Naive thymus-derived CD8-positive, alpha-beta T cell (primary cell): ENCODE measurements at regions not wholly inside any gene's neighbourhood (a gene's known extent, or its start where the extent isn't known, plus 50 kb on each side); places are given as distances from the start of the nearest gene placed in this dataset.
A peak's percentile ranks its signal among the peaks of the same experiment; 100 is the strongest.

Source experiments
- ATAC-seq, 2 donors: fragments of 150-1000 bp; cut with Tn5 transposase in 1 of 2; sonication (Bioruptor Pico), chemical (Tn5 transposase) in 1 of 2; 1 replicate in 1 of 2; 2 replicates in 1 of 2; pipeline ENCODE4 v1.10.0; 2021; ENCODE audit warnings: mild to moderate bottlenecking in 2 of 2, moderate library complexity in 2 of 2
- POLR2A ChIA-PET: fragments of 350-600 bp; sonication (Branson Sonifier 250); formaldehyde crosslinking; loops from one replicate; lab custom pipeline; 2021; ENCODE audit warnings: antibody characterized with exemption; lab: Charles Lee
- DNase-seq, 10 donors: peaks; one replicate each; pipeline versions ENCODE4 v3.0.0 to v3.0.0-alpha.2; 2020 to 2022
- H3K27ac Mint-ChIP-seq, 10 donors: one replicate each; pipeline ENCODE4 v1.8.0; 2020 to 2022; ENCODE audit warnings: mild to moderate bottlenecking in 10 of 10, mixed read lengths in 10 of 10, moderate library complexity in 4 of 10, inconsistent platforms in 1 of 10
- H3K27me3 Mint-ChIP-seq, 5 donors: one replicate each; pipeline ENCODE4 v1.8.0; 2021 to 2022; ENCODE audit warnings: mixed read lengths in 5 of 5
- H3K36me3 Mint-ChIP-seq, 3 donors: one replicate each; pipeline ENCODE4 v1.8.0; 2020 to 2022; ENCODE audit warnings: mixed read lengths in 3 of 3, mild to moderate bottlenecking in 2 of 3, inconsistent platforms in 1 of 3
- H3K4me1 Mint-ChIP-seq, 4 donors: one replicate each; pipeline ENCODE4 v1.8.0; 2021 to 2022; ENCODE audit warnings: mixed read lengths in 4 of 4
- H3K4me3 Mint-ChIP-seq, 10 donors: one replicate each; pipeline ENCODE4 v1.8.0; 2020 to 2022; ENCODE audit warnings: mild to moderate bottlenecking in 10 of 10, mixed read lengths in 10 of 10, moderate library complexity in 6 of 10, inconsistent platforms in 1 of 10
- H3K9me3 Mint-ChIP-seq, 9 donors: one replicate each; pipeline ENCODE4 v1.8.0; 2020 to 2022; ENCODE audit warnings: mixed read lengths in 9 of 9, mild to moderate bottlenecking in 3 of 9, inconsistent platforms in 1 of 9, moderate library complexity in 1 of 9

GRCh38 chr9:19967888-19968459 lies 179.1 kb upstream of the SLC24A2 start:
- Mint-ChIP-seq H3K27me3 (no peaks in the 10 kb centered on the region), H3K4me3 (no peak overlapping the region), H3K4me1 (peaks cover 0 to 10% (median 2%) of the 10 kb centered on the region in 4 donors), H3K36me3 (no peaks in the 10 kb centered on the region), H3K27ac (peak overlapping the region in 1 of 10 donors; percentile 65), H3K9me3 (no peaks in the 10 kb centered on the region)
- no peak for ATAC-seq
- POLR2A ChIA-PET = interaction anchor here (1.6 kb wide), 1 partner anchor 9 kb away, joined by 6 read pairs; no protein-coding TSS in a partner anchor
- DNase-seq = no peak

- Mint-ChIP-seq H3K27ac (no peak overlapping the region), H3K27me3 (no peaks in the 10 kb centered on the region), H3K4me1 (peaks cover 0 to 10% (median 2%) of the 10 kb centered on the region in 4 donors), H3K4me3 (no peak overlapping the region), H3K9me3 (no peaks in the 10 kb centered on the region), H3K36me3 (no peaks in the 10 kb centered on the region)
- ATAC-seq = no peak
- POLR2A ChIA-PET = interaction anchor here (1.6 kb wide), 1 partner anchor 10 kb away, joined by 6 read pairs; no protein-coding TSS in a partner anchor
- DNase-seq = no peak
Observed at GRCh38 chr9:19967216-19967887, 178.5 kb upstream of the SLC24A2 start.

GRCh38 chr9:19965336-19965735 lies 176.5 kb upstream of the SLC24A2 start:
- H3K9me3 Mint-ChIP-seq = peaks cover 0 to 4% (median 0%) of the 10 kb centered on the region in 9 donors
- ATAC-seq = no peak
- peak overlapping the region in 1 of 10 donors; percentile 20 for H3K27ac Mint-ChIP-seq
- peaks cover 0 to 10% (median 2%) of the 10 kb centered on the region in 4 donors for H3K4me1 Mint-ChIP-seq
- DNase-seq = no peak
- H3K36me3 Mint-ChIP-seq = no peaks in the 10 kb centered on the region
- POLR2A ChIA-PET = no interaction called here
- H3K27me3 Mint-ChIP-seq = peaks cover 0 to 2% (median 0%) of the 10 kb centered on the region in 5 donors
- H3K4me3 Mint-ChIP-seq = no peak overlapping the region

GRCh38 chr9:19947996-19948395 lies 159.2 kb upstream of the SLC24A2 start:
- Mint-ChIP-seq H3K27ac (peak overlapping the region in 1 of 10 donors; percentile 51), H3K27me3 (peaks cover 0 to 18% (median 2%) of the 10 kb centered on the region in 5 donors), H3K36me3 (peaks cover 0 to 1% (median under 1%) of the 10 kb centered on the region in 3 donors), H3K4me1 (peaks cover 0 to 8% (median 2%) of the 10 kb centered on the region in 4 donors), H3K9me3 (peaks cover 0 to 10% (median 3%) of the 10 kb centered on the region in 9 donors), H3K4me3 (no peak overlapping the region)
- POLR2A ChIA-PET = no interaction called here
- ATAC-seq = no peak
- DNase-seq = no peak

GRCh38 chr9:19946441-19947109 lies 157.7 kb upstream of the SLC24A2 start:
- DNase-seq = peak in 1 of 10 donors; percentile 14
- Mint-ChIP-seq H3K9me3 (no peaks in the 10 kb centered on the region), H3K27me3 (peaks cover 0 to 29% (median 2%) of the 10 kb centered on the region in 5 donors), H3K4me3 (no peak overlapping the region), H3K36me3 (no peaks in the 10 kb centered on the region), H3K27ac (peak overlapping the region in 1 of 10 donors; percentile 73), H3K4me1 (peaks cover 0 to 8% (median 2%) of the 10 kb centered on the region in 4 donors)
- POLR2A ChIA-PET = no interaction called here
- no peak for ATAC-seq

- no peak overlapping the region for H3K27ac Mint-ChIP-seq
- ATAC-seq (no peak), DNase-seq (no peak)
- no peaks in the 10 kb centered on the region for H3K36me3 Mint-ChIP-seq
- peaks cover 0 to 5% (median under 1%) of the 10 kb centered on the region in 4 donors for H3K4me1 Mint-ChIP-seq
- no peaks in the 10 kb centered on the region for H3K9me3 Mint-ChIP-seq
- POLR2A ChIA-PET = no interaction called here
- no peak overlapping the region for H3K4me3 Mint-ChIP-seq
- H3K27me3 Mint-ChIP-seq = peaks cover 0 to 29% (median 2%) of the 10 kb centered on the region in 5 donors
Observed at GRCh38 chr9:19941874-19942273, 153.0 kb upstream of the SLC24A2 start.

GRCh38 chr9:19940811-19941535 lies 152.1 kb upstream of the SLC24A2 start:
- POLR2A ChIA-PET = interaction anchor here (0.7 kb wide), 1 partner anchor 13 kb away, joined by 3 read pairs; no protein-coding TSS in a partner anchor

GRCh38 chr9:19939734-19940278 lies 151.0 kb upstream of the SLC24A2 start:
- no peak overlapping the region for H3K4me3 Mint-ChIP-seq
- no peak overlapping the region for H3K27ac Mint-ChIP-seq
- H3K36me3 Mint-ChIP-seq = no peaks in the 10 kb centered on the region
- H3K4me1 Mint-ChIP-seq = no peaks in the 10 kb centered on the region
- DNase-seq = no peak
- no peak for ATAC-seq
- POLR2A ChIA-PET = no interaction called here
- H3K9me3 Mint-ChIP-seq = no peaks in the 10 kb centered on the region
- peaks cover 0 to 45% (median 4%) of the 10 kb centered on the region in 5 donors for H3K27me3 Mint-ChIP-seq

More at GRCh38 chr9:19940811-19941535, 152.1 kb upstream of the SLC24A2 start:
- Mint-ChIP-seq H3K36me3 (no peaks in the 10 kb centered on the region), H3K4me3 (no peak overlapping the region), H3K27me3 (peaks cover 0 to 37% (median 2%) of the 10 kb centered on the region in 5 donors), H3K9me3 (no peaks in the 10 kb centered on the region), H3K27ac (no peak overlapping the region), H3K4me1 (no peaks in the 10 kb centered on the region)
- DNase-seq (no peak), ATAC-seq (no peak)

- no peak for ATAC-seq
- no peak overlapping the region for H3K4me3 Mint-ChIP-seq
- H3K9me3 Mint-ChIP-seq = no peaks in the 10 kb centered on the region
- no peak for DNase-seq
- POLR2A ChIA-PET = no interaction called here
- peaks cover 0 to 45% (median 3%) of the 10 kb centered on the region in 5 donors for H3K27me3 Mint-ChIP-seq
- peaks cover 4 to 6% (median 4%) of the 10 kb centered on the region in 4 donors for H3K4me1 Mint-ChIP-seq
- no peak overlapping the region for H3K27ac Mint-ChIP-seq
- no peaks in the 10 kb centered on the region for H3K36me3 Mint-ChIP-seq
Observed at GRCh38 chr9:19938990-19939733, 150.3 kb upstream of the SLC24A2 start.

- Mint-ChIP-seq H3K4me3 (no peak overlapping the region), H3K4me1 (peaks cover 4 to 13% (median 9%) of the 10 kb centered on the region in 4 donors), H3K27me3 (peaks cover 8 to 38% (median 10%) of the 10 kb centered on the region in 5 donors), H3K27ac (no peak overlapping the region), H3K9me3 (no peaks in the 10 kb centered on the region), H3K36me3 (no peaks in the 10 kb centered on the region)
- ATAC-seq = no peak
- DNase-seq = no peak
- POLR2A ChIA-PET = no interaction called here
Observed at GRCh38 chr9:19937121-19937520, 148.3 kb upstream of the SLC24A2 start.

- POLR2A ChIA-PET = no interaction called here
- Mint-ChIP-seq H3K27me3 (peaks cover 8 to 35% (median 10%) of the 10 kb centered on the region in 5 donors), H3K9me3 (no peaks in the 10 kb centered on the region), H3K4me3 (no peak overlapping the region), H3K27ac (no peak overlapping the region), H3K4me1 (peaks cover 4 to 13% (median 9%) of the 10 kb centered on the region in 4 donors), H3K36me3 (no peaks in the 10 kb centered on the region)
- ATAC-seq (no peak), DNase-seq (no peak)
Observed at GRCh38 chr9:19936598-19936997, 147.8 kb upstream of the SLC24A2 start.
